GM12891 (cell line): ENCODE measurements at regions not wholly inside any gene's neighbourhood (a gene's known extent, or its start where the extent isn't known, plus 50 kb on each side); places are given as distances from the start of the nearest gene placed in this dataset.

Experiments used
- DNase-seq: peaks from one replicate; pipeline ENCODE4 v3.0.0; 2011; ENCODE audit warnings: low spot score; ENCODE audit not compliant: insufficient read length
- FAIRE-seq: peaks from 2 replicates; lab custom pipeline; 2011; peaks lifted over from hg19 to GRCh38; lab: Jason Lieb, UNC
- PAX5 ChIP-seq: IDR thresholded peaks from 2 replicates; pipeline ENCODE4 v1.6.1; 2011; ENCODE audit warnings: low read length, moderate library complexity, mild to moderate bottlenecking; ENCODE audit not compliant: insufficient read depth, severe bottlenecking
- POLR2A ChIP-seq: IDR thresholded peaks from 2 replicates; pipeline ENCODE4 v1.6.1; 2011; ENCODE audit warnings: low read depth, low read length, control low read depth
- POLR2AphosphoS5 ChIP-seq: IDR thresholded peaks from 2 replicates; pipeline ENCODE4 v1.6.1; 2011; ENCODE audit warnings: low read depth, low read length, control low read depth
- POU2F2 ChIP-seq: IDR thresholded peaks from 2 replicates; pipeline ENCODE4 v1.6.1; 2011; ENCODE audit warnings: low read depth, mild to moderate bottlenecking, control low read depth, low read length, moderate library complexity
- SPI1 ChIP-seq: IDR thresholded peaks from 2 replicates; pipeline ENCODE4 v1.6.1; 2011; ENCODE audit warnings: low read depth, low read length, control low read depth
- TAF1 ChIP-seq: IDR thresholded peaks from 2 replicates; pipeline ENCODE4 v1.6.1; 2011; ENCODE audit warnings: low read depth, low read length, control low read depth

GRCh38 chr6:8664070-8664469 is 228.7 kb upstream of the SLC35B3 start:
- DNase-seq (no peak), FAIRE-seq (no peak)
- TF ChIP-seq SPI1 = no peak

GRCh38 chr6:8659404-8660189 is 224.3 kb upstream of the SLC35B3 start:
- DNase-seq = no peak
- FAIRE-seq = no peak
- TF ChIP-seq TAF1 = no peak
- TF ChIP-seq PAX5 = no peak
- TF ChIP-seq POU2F2 = no peak

- TF ChIP-seq POLR2AphosphoS5 (no peak), PAX5 (no peak), POU2F2 (no peak), SPI1 (no peak), TAF1 (no peak), POLR2A (no peak)
- FAIRE-seq (no peak), DNase-seq (no peak)
Measured at GRCh38 chr6:8658416-8658815, 223.1 kb upstream of the SLC35B3 start.

GRCh38 chr6:8657522-8657921 is 222.2 kb upstream of the SLC35B3 start:
- DNase-seq (no peak), FAIRE-seq (no peak)
- TF ChIP-seq PAX5 = no peak
- TF ChIP-seq SPI1 = no peak
- no peak for TF ChIP-seq TAF1
- no peak for TF ChIP-seq POLR2AphosphoS5
- TF ChIP-seq POLR2A = no peak
- no peak for TF ChIP-seq POU2F2

- DNase-seq (no peak), FAIRE-seq (no peak)
- TF ChIP-seq SPI1 = no peak
- no peak for TF ChIP-seq TAF1
- TF ChIP-seq POU2F2 = no peak
- no peak for TF ChIP-seq POLR2AphosphoS5
- TF ChIP-seq PAX5 = no peak
- TF ChIP-seq POLR2A = no peak
Measured at GRCh38 chr6:8655670-8656454, 220.5 kb upstream of the SLC35B3 start.

GRCh38 chr6:8652710-8653109 is 217.4 kb upstream of the SLC35B3 start:
- FAIRE-seq (no peak), DNase-seq (no peak)
- TF ChIP-seq PAX5 = no peak
- TF ChIP-seq SPI1 = no peak
- no peak for TF ChIP-seq TAF1
- TF ChIP-seq POLR2A = no peak
- no peak for TF ChIP-seq POU2F2
- TF ChIP-seq POLR2AphosphoS5 = no peak

GRCh38 chr6:8651998-8652397 is 216.7 kb upstream of the SLC35B3 start:
- FAIRE-seq (no peak), DNase-seq (no peak)
- no peak for TF ChIP-seq POLR2A
- no peak for TF ChIP-seq POLR2AphosphoS5
- no peak for TF ChIP-seq TAF1
- TF ChIP-seq PAX5 = no peak

GRCh38 chr6:8645212-8645611 is 209.9 kb upstream of the SLC35B3 start:
- FAIRE-seq = no peak
- TF ChIP-seq TAF1 (no peak), POU2F2 (no peak), PAX5 (no peak), POLR2AphosphoS5 (no peak), SPI1 (no peak), POLR2A (no peak)
- no peak for DNase-seq

- DNase-seq (no peak), FAIRE-seq (no peak)
- TF ChIP-seq TAF1 = no peak
- TF ChIP-seq SPI1 = no peak
- TF ChIP-seq POLR2A = no peak
- TF ChIP-seq PAX5 = no peak
- no peak for TF ChIP-seq POLR2AphosphoS5
- no peak for TF ChIP-seq POU2F2
Measured at GRCh38 chr6:8644306-8644705, 209.0 kb upstream of the SLC35B3 start.

GRCh38 chr6:8642854-8643253 is 207.5 kb upstream of the SLC35B3 start:
- no peak for DNase-seq
- FAIRE-seq = no peak
- TF ChIP-seq TAF1 (no peak), POU2F2 (no peak), POLR2AphosphoS5 (no peak), POLR2A (no peak), SPI1 (no peak), PAX5 (no peak)
